ENCODE measurements at regions not wholly inside any gene's neighbourhood (a gene's known extent, or its start where the extent isn't known, plus 50 kb on each side); places are given as distances from the start of the nearest gene placed in this dataset.

DNA sequence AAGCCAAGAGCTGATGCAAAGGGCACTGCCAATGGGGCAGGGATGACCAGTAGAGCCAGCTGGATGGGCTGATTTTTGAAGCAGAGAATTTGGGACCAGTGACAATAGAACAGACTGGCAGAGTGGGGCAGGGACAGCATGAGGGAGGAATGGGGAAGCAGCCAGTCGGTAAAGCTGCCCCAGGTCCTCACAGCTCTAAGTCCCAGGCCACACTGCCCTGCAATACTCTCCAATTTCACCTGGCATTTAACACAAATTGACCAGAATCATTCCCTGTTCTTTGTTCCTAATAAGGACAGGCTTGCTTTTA, 186.9 kb downstream of the CTTN start:
- TF ChIP-seq ZNF561 (CRISPR knock-in tag; conservative IDR thresholded peaks at IDR 0.05) (no peak), THAP12 (CRISPR knock-in tag; IDR thresholded peaks at IDR 0.05) (no peak)

Data from K562 (cell line).